ENCODE measurements at regions not wholly inside any gene's neighbourhood (a gene's known extent, or its start where the extent isn't known, plus 50 kb on each side); places are given as distances from the start of the nearest gene placed in this dataset.

GRCh38 chr5:11973469-11973868, 69.2 kb upstream of the CTNND2 start:
- Mint-ChIP-seq H3K36me3 (ENCODE audit: low read depth) (no peaks in the 10 kb centered on the region), H3K27me3 (ENCODE audit: low read depth) (no peaks in the 10 kb centered on the region), H3K27ac (no peak overlapping the region), H3K4me1 (ENCODE audit: low read depth) (no peaks in the 10 kb centered on the region), H3K9me3 (ENCODE audit: insufficient read depth) (no peaks in the 10 kb centered on the region), H3K4me3 (no peak overlapping the region)
- POLR2A ChIA-PET: no interaction called here
- CTCF ChIA-PET: no interaction called here
- DNase-seq (no peak), ATAC-seq (no peak)

- ATAC-seq (no peak), DNase-seq (no peak)
- ChIA-PET CTCF (no interaction called here), POLR2A (no interaction called here)
- Mint-ChIP-seq H3K27me3 (ENCODE audit: low read depth) (no peaks in the 10 kb centered on the region), H3K27ac (no peak overlapping the region), H3K4me3 (no peak overlapping the region), H3K4me1 (ENCODE audit: low read depth) (no peaks in the 10 kb centered on the region), H3K36me3 (ENCODE audit: low read depth) (no peaks in the 10 kb centered on the region), H3K9me3 (ENCODE audit: insufficient read depth) (no peaks in the 10 kb centered on the region)
These were observed 59.0 kb upstream of the CTNND2 start for GRCh38 chr5:11963227-11963626.

GRCh38 chr5:11962122-11962521, 57.9 kb upstream of the CTNND2 start:
- DNase-seq (no peak), ATAC-seq (no peak)

GRCh38 chr5:11958321-11958720, 54.1 kb upstream of the CTNND2 start:
- peaks cover 11% of the 10 kb centered on the region for H3K9me3 Mint-ChIP-seq (ENCODE audit: insufficient read depth)
- CTCF ChIA-PET: no interaction called here

More at GRCh38 chr5:11962122-11962521, 57.9 kb upstream of the CTNND2 start:
- Mint-ChIP-seq H3K9me3 (ENCODE audit: insufficient read depth) (no peaks in the 10 kb centered on the region), H3K27me3 (ENCODE audit: low read depth) (no peaks in the 10 kb centered on the region), H3K4me1 (ENCODE audit: low read depth) (no peaks in the 10 kb centered on the region), H3K4me3 (no peak overlapping the region), H3K27ac (no peak overlapping the region), H3K36me3 (ENCODE audit: low read depth) (no peaks in the 10 kb centered on the region)
- ChIA-PET POLR2A (no interaction called here), CTCF (no interaction called here)

GRCh38 chr5:11955331-11955730, 51.1 kb upstream of the CTNND2 start:
- ATAC-seq: no peak
- H3K9me3 Mint-ChIP-seq (ENCODE audit: insufficient read depth): peaks cover 11% of the 10 kb centered on the region
- H3K36me3 Mint-ChIP-seq (ENCODE audit: low read depth): no peaks in the 10 kb centered on the region
- DNase-seq: no peak
- ChIA-PET CTCF (no interaction called here), POLR2A (no interaction called here)
- no peaks in the 10 kb centered on the region for H3K27me3 Mint-ChIP-seq (ENCODE audit: low read depth)
- no peaks in the 10 kb centered on the region for H3K4me1 Mint-ChIP-seq (ENCODE audit: low read depth)
- no peak overlapping the region for H3K4me3 Mint-ChIP-seq
- H3K27ac Mint-ChIP-seq: no peak overlapping the region

More at GRCh38 chr5:11958321-11958720, 54.1 kb upstream of the CTNND2 start:
- POLR2A ChIA-PET: no interaction called here
- no peak overlapping the region for H3K27ac Mint-ChIP-seq
- no peaks in the 10 kb centered on the region for H3K36me3 Mint-ChIP-seq (ENCODE audit: low read depth)
- DNase-seq (no peak), ATAC-seq (no peak)
- no peaks in the 10 kb centered on the region for H3K4me1 Mint-ChIP-seq (ENCODE audit: low read depth)
- H3K4me3 Mint-ChIP-seq: no peak overlapping the region
- no peaks in the 10 kb centered on the region for H3K27me3 Mint-ChIP-seq (ENCODE audit: low read depth)
